Muscle of back (tissue), 3 donors: ENCODE measurements at regions not wholly inside any gene's neighbourhood (a gene's known extent, or its start where the extent isn't known, plus 50 kb on each side); places are given as distances from the start of the nearest gene placed in this dataset.
A peak's percentile ranks its signal among the peaks of the same experiment; 100 is the strongest.

Experiments
- DNase-seq, 3 donors: peaks; one replicate each; pipeline versions ENCODE4 v3.0.0 to v3.0.0-alpha.2; 2013

DNA sequence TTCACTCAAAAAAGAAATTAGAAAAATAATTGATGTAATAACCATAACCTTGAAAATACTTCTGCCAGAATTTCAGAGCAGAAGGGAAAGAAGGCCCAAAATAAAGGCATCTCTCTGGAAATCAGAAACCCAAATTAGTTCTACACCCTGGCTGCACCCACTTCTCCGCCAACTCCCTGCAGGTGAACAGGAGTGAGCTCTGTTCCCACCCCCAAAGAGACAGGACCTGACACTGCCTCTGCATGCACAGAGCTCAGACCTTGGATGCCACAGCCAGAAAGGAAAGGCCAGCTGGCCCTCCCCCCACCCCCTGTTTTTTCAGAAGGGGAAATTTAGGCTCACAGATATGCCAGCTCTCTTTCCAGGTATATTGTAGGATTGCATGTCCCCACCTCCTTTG, 228.2 kb downstream of the BCL11B start:
- no peak for DNase-seq

DNA sequence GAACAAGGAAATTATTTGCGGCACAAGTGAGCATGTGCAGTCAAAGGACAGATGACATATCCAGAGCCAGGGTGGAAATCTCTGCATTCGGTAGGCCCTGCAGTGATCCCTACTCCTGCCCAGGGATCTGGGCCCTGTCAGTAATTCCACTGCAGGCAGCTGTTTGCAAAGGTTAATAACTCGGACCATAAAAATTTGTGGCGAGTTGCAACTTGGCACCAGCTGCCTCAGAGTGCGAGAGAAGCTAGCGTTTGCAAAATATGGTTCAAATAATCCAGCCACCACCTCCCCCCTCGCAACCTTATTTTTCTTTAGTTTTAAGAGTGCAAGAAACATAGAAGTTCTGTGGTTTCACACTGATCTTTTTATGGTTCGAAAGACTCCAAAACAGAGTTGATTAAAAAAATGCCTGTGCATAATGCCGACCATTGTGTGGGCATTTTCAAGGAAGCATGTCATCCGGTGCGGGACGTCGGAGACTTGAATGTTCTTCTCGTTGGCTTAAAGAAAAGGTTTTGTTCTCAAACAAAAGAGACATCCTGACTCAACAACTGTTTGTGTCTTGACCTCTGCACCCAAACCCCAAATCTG, 224.5 kb downstream of the BCL11B start:
- DNase-seq, result peak in 1 of 3 donors; percentile 40

DNA sequence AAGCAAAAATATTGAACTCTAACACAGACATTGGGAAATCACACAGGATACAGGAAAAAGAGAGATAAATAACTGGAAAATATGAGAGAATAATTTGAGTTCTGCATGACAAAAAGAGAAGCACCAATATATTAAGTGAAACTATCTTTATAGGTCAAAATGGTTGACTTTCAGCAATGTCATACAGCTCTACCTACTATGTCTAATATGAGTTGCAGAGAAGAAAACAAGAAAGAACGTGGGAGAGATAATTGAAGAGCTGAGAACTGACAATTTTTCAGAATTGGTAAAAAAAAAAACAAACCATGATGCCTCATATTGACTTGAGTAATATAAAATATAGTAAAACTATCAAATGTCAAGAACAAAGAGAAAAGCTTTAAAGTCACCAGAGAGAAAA, 221.7 kb downstream of the BCL11B start:
- no peak for DNase-seq

DNA sequence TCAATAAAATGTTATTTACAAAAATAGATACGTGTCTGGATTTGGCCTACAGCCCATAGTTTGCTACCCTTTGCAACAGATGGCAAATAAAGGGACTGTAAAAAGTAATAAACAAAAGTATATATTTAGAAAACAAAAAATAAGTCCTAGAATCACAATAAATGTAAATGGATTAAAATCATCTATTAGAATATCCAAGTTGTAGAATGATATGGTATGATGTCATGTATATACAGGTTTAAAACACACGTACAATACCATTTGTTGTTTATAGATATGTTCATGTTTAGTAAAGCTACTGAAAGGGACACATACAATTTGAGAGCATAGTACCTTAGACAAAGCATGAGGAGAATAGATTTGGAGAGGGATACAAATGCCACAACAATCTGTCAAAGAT, 219.5 kb downstream of the BCL11B start:
- DNase-seq, result no peak

DNA sequence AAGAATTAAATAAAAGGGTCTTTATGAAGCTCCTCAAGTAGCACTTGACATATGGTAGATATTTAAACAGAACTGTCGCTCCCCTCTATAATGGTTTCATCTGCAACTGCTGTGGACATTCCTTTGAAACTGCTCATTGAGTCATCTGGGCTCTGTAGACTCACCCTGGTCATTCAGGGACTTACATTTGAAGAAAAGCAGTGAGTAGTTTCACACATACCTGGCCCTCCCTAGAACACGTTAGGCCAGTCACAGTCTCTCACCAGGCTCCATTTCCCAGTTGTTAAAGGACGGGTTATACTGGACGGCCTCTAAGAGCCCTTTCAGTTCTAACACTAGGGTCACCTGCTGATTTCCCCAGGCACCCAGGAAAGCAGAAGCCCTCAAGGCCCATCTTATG, 217.0 kb downstream of the BCL11B start:
- DNase-seq, result no peak

DNA sequence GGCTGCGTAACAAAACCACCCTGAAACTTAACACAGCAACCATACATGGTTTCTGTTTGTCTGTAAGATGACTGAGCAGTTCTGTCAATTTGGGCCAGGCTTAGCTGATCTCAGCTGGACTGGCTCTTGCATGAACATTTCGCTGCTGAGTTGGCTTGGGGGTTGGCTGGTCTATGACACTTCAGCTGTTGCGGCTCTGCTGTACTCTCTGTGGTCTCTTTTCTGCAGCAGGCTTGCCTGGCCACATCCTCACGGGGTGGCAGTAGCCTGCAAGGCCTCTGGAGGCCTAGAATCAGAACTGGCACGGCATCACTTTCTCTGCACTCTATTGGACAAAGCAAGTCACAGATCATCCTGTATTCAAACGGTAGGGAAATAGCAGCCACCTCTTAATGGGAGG, 216.2 kb downstream of the BCL11B start:
- no peak for DNase-seq

DNA sequence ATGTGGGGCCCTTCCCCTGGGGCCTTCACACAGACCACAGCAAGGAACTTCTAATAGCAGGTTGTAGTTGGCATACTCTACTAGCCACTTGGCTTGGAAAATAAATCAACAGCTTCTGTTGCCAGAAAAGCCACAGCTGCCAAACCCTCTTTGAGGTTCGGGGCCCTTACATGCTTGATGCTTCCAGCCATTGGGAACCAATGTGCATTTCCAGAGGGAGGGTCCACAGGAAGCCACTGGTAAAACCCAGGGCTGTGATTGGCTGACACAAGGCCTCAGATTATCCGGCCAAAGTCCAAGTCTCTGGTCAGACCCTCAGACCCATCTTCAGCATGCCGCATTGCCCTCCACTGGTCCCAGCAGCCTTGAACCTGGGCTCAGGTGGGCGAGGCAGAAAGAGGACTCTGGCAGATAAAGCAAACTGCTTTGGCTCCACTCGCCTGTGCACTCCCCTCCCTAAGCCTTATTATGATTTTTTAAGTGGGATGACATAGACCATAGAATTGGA, 214.4 kb downstream of the BCL11B start:
- no peak for DNase-seq

DNA sequence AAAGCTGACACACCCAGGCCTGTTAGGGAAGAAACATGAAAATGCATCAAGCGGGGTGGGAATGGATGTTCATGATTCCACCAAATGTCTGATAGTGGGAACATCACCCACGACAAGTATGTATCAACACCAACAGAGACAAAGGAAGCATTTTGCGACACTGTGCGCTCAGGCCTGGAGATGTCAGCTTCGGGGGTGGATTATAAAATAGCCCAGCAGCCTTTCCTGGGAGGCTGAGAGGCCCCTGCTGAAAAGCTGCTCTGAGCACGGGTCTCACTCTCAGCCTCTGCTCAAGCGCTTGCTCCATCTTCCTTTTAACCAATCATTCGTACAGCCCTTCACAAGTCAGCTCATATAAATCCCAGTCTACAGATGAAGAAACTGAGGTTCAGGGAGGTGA, 213.5 kb downstream of the BCL11B start:
- DNase-seq, result no peak

DNA sequence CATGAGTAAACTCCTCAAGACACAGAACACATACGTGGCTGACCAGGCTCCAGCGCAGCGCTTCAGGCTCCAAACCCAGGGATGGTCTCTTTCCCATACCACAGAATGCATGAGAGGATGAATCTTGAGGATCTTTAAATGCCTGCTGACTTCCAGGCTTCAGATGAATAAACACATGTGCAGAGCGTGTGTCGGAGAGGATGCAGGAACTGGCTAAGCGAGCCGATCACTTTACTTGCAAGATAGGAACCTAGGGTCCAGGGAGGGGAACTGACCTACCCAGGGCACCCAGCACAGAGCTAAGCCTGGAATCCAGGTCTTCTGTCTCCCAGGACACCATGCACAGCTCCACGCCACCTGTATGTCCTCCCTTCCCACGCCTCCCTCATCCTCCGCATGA, 209.8 kb downstream of the BCL11B start:
- DNase-seq, result no peak

DNA sequence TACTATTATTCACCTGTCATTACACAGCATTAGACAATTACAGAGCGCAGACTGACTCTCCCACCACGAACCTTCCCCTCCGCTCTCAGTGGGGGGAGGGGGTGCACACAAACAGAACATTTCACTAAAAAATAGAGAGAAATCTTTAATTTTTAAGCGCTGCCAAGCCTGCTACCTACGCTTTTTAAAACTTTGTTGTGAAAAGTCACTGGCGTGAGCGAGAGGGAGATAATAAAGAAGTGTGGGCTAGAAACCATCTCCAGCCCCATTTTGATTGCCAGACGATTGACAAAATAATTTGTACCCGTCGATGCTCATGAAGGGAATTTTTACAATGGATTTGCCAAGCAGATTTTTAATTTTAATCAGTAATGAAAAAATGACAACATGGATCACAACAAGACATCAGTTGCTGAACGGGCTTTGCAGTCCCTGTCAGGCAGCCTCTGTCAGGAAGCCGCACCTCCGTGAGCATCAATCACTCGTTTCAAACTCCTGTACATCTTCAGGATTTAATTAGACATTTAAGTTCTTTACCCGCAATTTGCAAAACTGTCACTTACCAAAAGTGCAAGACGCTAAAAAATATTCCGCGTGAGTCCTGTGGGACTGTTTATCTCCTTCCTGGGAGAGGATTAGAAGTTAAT, 209.1 kb downstream of the BCL11B start:
- DNase-seq, result no peak

DNA sequence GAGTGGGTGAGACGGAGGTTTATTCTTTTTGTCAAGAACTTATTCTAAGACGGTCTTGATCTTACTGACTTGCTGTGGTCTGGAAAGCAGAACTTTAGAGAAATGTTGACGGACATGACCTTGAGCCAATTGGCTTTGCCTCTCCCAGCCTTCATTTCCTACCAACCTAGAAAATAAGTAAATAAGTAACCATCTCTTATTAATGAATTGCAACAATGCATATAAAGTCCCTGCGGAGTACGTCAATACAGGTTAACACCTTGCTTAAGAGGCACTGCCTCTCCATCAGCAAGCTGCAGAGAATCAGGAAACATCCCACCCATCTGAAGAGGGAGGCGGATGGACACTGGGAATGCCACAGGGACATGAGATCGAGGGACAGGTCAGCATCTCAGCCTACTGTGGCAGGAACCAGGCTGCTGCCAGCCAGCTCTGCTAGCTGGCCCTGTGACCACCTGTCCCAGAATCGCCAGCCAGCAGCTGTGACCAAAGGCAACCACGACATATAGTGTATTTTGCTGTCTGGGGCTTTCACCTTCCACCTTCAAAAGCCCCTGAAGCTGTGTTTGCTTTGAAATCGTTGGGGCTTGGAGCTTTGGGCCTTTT, 208.3 kb downstream of the BCL11B start:
- DNase-seq, result no peak

DNA sequence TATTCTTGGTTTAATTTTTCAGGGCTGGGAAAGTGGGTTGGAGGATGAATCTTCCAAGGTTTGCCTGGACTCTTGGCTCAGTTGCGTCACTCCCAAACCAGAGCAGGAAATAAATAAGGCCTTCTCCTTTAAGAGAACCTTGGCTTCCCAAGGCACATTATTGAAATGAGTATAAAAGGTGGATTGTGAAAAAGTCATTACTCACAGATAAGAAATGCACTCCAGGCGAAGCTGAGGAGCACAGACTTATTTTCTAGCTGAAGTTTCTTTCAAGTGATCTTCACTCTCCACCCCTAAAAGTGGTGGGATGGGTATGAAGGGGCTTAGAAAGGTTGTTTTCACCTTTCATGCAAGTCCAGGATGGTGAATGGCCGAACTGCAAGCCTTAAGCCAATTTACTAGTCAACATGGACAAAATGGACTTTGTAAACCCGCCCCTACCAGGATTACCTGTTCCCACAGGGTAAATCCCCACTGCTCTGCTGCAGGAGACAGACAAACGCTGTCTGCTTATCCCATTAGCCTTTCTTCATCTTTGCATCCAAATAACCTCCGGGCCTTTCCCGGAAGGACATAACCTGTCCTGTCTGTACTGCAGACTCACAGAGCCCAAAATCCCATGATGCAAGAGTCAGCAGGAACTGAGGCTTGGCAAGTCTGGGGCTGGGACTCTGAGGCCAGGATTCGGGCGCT, 207.6 kb downstream of the BCL11B start:
- no peak for DNase-seq

DNA sequence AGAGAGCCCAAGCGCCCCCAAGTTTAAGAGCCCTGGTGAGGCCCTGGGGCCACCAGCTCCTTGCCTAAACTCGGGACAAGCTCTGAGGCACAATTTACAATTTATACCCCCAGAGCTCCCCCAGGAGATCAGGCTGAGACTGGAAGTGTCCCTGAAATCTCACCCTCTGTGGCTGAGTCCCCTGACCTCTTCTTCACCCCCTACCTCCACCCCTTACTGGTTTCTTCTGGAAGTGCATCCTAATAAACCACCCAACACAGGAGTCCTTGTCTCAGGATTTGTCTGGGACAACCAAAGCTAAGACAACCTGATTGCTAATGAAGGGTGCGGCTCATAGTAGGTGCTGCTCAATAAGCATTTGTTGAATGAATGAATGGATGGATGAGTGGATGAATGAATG, 206.4 kb downstream of the BCL11B start:
- no peak for DNase-seq

DNA sequence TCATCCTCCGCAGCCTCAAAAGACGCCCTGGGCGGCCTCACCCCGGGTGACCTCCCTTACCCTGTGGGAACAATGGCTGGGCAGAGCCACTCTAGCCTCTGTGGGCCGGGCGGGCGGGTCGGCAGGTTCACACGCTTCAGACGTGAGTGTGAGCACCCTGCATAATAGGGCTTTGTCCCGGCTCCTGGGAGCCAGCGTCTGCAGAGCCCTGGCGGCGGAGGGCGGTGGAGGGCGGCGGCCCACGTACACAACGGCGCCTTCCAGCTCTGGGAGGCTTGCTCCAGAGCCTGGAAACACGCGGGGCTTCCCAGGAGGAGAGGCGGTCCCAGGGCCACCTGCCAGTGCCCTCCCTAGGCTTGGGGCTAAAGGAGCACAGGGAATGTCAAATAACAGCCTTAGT, 205.6 kb downstream of the BCL11B start:
- DNase-seq, result no peak

DNA sequence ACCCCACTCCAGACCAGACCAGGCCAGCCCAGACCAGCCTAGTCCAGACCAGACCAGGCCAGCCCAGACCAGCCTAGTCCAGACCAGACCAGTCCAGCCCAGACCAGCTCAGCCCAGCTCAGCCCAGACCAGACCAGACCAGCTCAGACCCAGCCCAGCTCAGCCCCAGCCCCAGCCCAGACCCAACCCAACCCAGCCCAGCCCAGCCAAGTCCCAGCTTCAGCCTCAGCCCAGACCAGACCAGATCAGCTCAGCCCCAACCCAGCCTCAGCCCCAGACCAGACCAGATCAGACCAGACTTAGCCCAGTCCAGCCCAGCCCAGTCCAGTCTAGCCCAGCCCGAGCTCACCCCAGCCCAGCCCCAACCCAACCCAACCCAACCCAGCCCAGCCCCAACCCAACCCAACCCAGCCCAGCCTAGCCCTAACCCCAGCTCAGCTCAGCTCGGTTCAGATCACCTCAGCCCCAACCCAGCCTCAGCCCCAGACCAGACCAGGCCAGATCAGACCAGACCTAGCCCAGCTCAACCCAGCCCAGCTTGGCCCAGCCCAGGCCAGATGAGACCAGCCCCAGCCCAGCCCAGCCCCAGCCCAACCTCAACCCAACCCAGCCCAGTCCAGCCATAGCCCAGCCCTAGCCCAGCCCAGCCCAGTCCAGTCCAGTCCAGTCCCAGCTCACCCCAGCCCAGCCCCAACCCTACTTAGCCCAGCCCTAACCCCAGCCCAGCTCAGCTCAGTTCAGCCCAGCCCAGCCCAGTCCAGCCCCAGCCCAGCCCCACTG, 204.7 kb downstream of the BCL11B start:
- DNase-seq, result no peak

DNA sequence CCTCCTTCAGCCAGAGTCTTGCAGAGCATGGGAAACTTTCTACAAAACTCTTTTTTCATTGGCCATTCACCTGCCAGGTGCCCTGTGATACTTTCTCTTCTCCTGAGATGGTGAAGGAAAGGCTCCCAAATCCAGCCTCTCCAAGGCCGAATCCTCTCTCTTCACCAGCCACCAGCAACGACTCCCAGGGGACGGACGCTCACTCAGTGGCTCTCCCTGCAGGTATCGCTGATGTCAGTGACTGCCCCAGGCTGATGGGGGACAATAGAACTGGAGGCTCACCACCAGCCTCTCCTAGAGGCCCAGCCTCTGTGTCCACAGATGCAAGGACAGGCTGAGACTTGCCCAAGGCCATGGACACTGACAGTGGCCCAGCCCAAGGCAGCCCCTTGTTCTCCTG, 204.1 kb downstream of the BCL11B start:
- no peak for DNase-seq

DNA sequence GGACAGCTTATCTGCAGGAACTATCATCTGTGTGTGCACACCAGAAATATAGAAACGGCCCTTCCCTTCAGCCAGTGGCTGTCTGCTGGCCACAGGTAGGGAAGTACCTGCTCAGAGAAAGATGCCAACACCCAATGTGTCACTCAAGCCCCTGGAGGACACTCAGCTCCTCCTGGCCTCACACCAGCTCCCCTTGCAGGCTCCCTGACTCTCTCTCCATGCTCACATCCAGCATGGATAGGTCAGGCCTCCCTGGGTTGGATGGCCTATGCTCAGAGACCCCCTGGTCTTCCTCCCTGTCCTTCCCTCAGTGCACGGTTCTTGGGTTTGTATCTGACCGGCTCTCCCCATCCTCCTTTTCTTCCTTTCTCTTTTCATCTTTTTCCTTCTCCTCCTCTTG, 202.1 kb downstream of the BCL11B start:
- no peak for DNase-seq

DNA sequence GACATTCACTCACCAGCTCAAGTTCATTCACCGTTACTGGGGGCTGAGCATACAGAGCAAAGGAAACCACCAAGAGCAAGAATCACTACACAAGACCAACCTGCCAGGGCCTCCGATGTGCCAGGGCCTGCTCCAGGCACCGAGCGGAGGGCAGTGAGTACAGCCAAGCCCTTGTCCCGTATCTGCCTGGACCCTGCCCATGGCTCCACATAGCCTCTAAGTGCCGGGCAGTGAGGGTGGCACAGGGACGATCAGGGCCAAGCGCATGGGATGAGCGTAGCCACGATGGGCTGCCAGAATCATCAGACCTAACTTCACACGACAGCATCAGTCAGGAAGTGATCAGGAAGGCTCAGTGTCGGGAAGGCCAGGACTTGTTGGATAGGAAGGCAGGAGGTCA, 199.6 kb downstream of the BCL11B start:
- no peak for DNase-seq

DNA sequence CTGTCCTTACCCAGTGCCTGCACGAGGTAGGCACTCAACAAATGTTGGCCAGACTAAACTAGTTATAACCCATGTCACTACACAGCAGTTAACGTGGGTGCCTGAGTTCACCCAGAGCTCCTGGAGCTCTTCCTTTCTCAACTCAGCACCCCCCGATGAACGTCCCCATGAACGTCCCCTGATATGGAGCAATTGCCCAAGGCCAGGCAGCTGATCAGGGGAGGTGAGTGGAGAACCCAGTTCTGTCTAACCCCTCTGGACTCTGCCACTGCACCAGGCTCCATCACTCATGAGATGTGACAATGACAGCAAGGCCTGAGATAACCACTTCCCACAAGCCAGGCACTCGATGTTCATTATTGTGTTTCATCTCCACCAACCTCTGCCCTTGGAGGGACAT, 199.0 kb downstream of the BCL11B start:
- DNase-seq, result no peak

DNA sequence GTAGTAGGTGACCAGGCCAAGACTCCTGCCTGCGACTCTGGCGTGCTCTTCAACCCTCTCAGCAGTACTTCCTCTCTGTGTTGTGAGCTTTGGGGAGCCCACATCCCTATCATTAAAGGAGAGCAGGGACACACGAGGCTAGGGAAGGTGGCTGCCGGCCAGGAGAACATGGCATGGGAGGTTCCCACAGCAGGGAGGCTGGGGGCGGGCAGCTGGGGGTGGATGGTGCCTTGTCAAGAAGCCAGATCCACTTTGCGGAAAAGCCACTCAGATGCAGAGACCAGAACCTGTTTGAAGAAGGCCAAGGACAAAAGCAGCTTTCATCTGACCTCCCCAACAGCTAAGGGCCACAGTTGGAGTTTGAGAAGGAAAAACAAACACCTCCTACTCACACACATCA, 198.6 kb downstream of the BCL11B start:
- DNase-seq, result no peak

DNA sequence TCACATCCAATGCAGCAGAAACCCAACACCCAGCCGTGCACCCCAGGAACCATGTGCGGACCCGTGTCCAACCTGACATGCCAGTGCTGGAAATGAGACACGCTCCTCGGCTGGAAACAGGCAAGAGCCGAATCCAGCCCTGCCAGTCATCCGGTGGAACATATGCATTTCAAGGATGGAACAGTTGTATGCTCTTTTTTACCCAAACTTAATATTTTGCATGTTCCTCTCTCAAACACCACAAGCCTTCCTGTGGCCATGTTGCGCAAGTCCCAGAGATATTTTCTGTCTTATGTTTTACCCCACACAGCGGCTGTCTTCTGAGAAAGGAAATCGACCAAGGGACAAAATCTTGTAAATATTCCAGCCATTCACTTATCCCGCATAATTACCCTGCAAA, 196.9 kb downstream of the BCL11B start:
- no peak for DNase-seq

DNA sequence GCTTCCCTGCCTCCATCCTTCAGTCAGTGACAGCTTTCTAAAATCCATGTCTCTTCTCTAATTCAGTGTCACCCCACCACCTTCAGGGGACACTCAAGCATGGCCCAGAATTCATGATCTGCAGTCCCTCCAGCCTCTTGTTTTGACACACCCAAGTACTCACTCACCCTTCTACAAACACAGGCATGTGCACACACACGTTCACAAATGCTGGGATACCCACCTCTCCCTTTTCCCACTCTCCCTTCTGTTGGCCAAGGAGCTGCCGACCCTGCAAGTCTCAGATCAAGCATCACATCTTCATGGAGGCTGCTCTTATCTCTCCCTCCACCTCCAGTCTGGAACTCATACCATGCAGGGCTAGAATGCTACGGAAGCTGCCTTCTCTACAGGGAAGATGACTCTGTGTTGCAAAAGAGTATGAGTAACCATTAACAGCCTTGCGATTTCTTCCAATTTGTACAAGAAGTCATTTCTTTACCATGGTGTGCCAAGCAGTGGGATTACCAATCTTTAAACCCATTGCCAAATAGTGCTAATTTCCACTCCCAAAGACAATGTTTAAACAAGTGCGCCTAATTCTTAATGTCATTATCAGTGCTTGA, 196.1 kb downstream of the BCL11B start:
- no peak for DNase-seq
